Caki2 (cell line): ENCODE measurements at regions not wholly inside any gene's neighbourhood (a gene's known extent, or its start where the extent isn't known, plus 50 kb on each side); places are given as distances from the start of the nearest gene placed in this dataset.

Experiments
- DNase-seq: peaks from one replicate; pipeline ENCODE4 v3.0.0-alpha.2; 2015; ENCODE audit warnings: low read depth
- in situ Hi-C: cut with HindIII; loops from 2 replicates; pipeline ENCODE4 v1.10.0; 2016; ENCODE audit warnings: low sequenced_read_pairs, low pct_unique_long_range_greater_than_20kb, mixed read lengths

DNA sequence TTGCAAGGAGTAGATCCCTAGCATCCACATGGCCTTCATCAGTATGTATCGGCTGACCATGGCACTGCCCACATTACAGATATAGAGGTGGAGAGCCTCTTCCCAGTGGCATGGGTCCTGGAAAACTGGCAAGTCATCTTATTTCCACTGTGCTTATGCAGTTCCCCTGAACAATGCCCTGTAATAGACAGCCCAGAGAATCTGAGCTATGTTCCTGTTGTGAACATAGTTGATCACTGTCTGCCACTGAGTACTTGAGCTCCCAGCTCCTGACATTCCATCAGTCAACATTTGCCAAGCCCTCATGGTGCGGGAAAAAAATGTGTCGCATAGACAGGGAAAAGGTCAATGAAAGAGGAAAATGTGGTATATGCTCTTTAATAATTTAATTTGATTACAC, 861.9 kb downstream of the CDY2B start:
- no peak for DNase-seq
- in situ Hi-C loops = no loop called here

DNA sequence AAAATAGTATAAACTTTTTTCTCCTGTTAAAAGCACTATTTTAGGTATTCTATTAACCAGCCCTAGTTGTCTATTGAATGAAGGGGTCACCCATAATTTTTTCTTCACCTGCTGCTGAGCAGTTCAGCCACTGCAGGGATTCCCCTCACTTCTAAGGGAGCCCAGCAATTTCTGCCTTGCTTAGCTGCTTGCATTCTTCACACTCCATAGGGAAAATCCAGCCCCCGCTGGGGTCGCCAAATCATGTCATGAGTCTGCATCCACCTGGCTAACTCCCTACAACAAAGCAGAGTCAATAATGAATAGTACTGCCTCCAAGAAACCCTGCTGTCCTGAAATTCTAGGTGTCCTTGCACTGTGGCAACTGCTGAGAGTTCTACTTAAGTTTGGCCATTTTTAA, 886.5 kb downstream of the CDY2B start:
- in situ Hi-C loops = no loop called here
- no peak for DNase-seq

DNA sequence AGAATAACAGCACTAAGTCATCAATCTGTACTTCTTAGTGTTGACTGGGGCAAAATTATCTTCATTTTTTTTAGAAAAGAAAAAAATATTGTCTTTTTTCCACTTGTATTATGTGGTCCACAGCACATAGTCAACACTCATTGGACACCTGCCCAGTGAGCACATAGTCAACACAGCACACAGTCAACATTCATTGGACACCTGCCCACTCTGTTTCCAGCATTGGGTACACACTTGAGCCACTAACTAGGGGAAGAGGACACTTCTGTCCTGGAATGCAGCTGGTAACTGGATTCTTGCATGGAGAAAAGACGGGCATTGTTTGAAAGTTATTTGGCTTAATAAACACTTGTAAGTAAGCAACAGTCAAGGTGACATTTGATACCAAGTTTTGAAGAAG, 898.2 kb downstream of the CDY2B start:
- in situ Hi-C loops = no loop called here

DNA sequence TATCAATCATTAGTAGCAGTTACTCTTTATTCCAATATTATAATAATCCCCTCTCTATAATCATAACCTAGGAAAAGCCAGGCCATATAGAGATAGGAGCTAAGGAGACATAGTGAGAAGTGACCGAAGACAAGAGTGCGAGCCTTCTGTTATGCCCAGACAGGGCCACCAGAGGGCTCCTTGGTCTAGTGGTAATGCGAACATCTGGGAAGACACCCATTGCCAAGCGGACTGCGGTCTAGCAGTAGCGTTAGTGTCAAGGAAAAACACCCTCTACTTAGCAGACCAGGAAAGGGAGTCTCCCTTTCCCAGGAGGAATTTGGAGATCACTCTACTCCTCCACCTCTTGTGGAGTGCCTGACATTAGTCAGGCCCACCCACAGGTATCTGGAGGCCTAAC, 920.9 kb downstream of the CDY2B start:
- in situ Hi-C loops = no loop called here
- DNase-seq = no peak

More for the DNA sequence above, 898.2 kb downstream of the CDY2B start:
- no peak for DNase-seq

DNA sequence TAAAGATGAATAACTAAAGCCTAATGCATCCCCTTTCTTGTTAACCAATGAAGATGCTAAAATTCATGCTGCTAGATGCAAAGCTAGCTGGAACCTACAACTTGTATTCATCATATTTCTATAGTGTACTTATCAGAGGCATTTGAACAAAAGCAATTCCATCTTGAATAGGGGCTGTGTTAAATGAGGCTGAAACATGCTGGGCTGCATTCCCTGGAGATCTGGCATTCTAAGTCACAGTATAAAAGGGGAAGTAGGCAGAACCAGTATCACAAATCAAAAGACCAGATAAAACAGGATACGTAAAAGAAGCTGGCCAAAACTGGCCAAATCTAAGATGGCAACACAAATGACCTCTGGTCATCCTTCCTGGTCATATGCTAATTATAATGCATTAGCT, 932.8 kb downstream of the CDY2B start:
- in situ Hi-C loops = no loop called here
- no peak for DNase-seq
